Suprapubic skin (tissue), 3 donors: ENCODE measurements at regions not wholly inside any gene's neighbourhood (a gene's known extent, or its start where the extent isn't known, plus 50 kb on each side); places are given as distances from the start of the nearest gene placed in this dataset.
"Not testable (repeated sequence)": the region's sequence is repeated elsewhere in the genome, so short reads cannot be mapped to it uniquely, and the experiment has no call there.

ENCODE experiments used
- EP300 ChIP-seq: sonication (generic); formaldehyde crosslinking; IDR thresholded peaks from one replicate; pipeline ENCODE4 v1.6.1; 2017; ENCODE audit warnings: antibody characterized with exemption
- POLR2A ChIP-seq, 2 donors: fragments of 450-650 bp; IDR thresholded peaks; one replicate each; pipeline ENCODE4 v1.6.1; 2017; ENCODE audit warnings: antibody characterized with exemption in 2 of 2, mild to moderate bottlenecking in 2 of 2, moderate library complexity in 2 of 2
- TF ChIP-seq, protein P1 (sequence below), 2 donors: fragments of 200-600 bp in 1 of 2; fragments of 450-650 bp in 1 of 2; sonication (generic) in 1 of 2; IDR thresholded peaks; one replicate each; pipeline ENCODE4 v1.5.1; 2016 to 2019; ENCODE audit warnings: antibody characterized with exemption in 2 of 2, mild to moderate bottlenecking in 1 of 2, moderate library complexity in 1 of 2

DNA sequence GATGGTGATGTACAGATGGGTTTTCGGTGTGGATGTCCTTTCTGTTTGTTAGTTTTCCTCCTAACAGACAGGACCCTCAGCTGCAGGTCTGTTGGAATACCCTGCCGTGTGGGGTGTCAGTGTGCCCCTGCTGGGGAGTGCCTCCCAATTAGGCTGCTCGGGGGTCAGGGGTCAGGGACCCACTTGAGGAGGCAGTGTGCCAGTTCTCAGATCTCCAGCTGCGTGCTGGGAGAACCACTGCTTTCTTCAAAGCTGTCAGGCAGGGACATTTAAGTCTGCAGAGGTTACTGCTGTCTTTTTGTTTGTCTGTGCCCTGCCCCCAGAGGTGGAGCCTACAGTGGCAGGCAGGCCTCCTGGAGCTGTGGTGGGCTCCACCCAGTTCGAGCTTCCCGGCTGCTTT is 135.2 kb downstream of the ABCC12 start:
- TF ChIP-seq, protein P1, sequence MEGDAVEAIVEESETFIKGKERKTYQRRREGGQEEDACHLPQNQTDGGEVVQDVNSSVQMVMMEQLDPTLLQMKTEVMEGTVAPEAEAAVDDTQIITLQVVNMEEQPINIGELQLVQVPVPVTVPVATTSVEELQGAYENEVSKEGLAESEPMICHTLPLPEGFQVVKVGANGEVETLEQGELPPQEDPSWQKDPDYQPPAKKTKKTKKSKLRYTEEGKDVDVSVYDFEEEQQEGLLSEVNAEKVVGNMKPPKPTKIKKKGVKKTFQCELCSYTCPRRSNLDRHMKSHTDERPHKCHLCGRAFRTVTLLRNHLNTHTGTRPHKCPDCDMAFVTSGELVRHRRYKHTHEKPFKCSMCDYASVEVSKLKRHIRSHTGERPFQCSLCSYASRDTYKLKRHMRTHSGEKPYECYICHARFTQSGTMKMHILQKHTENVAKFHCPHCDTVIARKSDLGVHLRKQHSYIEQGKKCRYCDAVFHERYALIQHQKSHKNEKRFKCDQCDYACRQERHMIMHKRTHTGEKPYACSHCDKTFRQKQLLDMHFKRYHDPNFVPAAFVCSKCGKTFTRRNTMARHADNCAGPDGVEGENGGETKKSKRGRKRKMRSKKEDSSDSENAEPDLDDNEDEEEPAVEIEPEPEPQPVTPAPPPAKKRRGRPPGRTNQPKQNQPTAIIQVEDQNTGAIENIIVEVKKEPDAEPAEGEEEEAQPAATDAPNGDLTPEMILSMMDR (IDR thresholded peaks at IDR 0.05) = not testable (repeated sequence)
- not testable (repeated sequence) for TF ChIP-seq EP300; POLR2A (IDR thresholded peaks at IDR 0.05)
